ENCODE measurements at regions not wholly inside any gene's neighbourhood (a gene's known extent, or its start where the extent isn't known, plus 50 kb on each side); places are given as distances from the start of the nearest gene placed in this dataset.

GRCh38 chr6:90385759-90386313 is 89.2 kb upstream of the BACH2 start:
- Histone ChIP-seq H3K4me3 (ENCODE audit: low read length) (no peak overlapping the region), H3K27ac (ENCODE audit: low read length) (no peak overlapping the region), H3K9ac (ENCODE audit: low read length) (no peak overlapping the region), H3K27me3 (ENCODE audit: control insufficient read depth, insufficient read depth, low read length) (no peaks in the 10 kb centered on the region), H3K9me3 (ENCODE audit: control insufficient read depth, low read depth, low read length) (no peaks in the 10 kb centered on the region), H3K36me3 (ENCODE audit: control insufficient read depth, low read depth, low read length) (no peaks in the 10 kb centered on the region), H3K4me1 (ENCODE audit: control insufficient read depth, low read depth, low read length) (peaks cover 26% of the 10 kb centered on the region)

GRCh38 chr6:90384720-90385119 is 88.1 kb upstream of the BACH2 start:
- Histone ChIP-seq H3K36me3 (ENCODE audit: control insufficient read depth, low read depth, low read length) (no peaks in the 10 kb centered on the region), H3K4me3 (ENCODE audit: low read length) (no peak overlapping the region), H3K9me3 (ENCODE audit: control insufficient read depth, low read depth, low read length) (no peaks in the 10 kb centered on the region), H3K27ac (ENCODE audit: low read length) (no peak overlapping the region), H3K9ac (ENCODE audit: low read length) (no peak overlapping the region), H3K27me3 (ENCODE audit: control insufficient read depth, insufficient read depth, low read length) (no peaks in the 10 kb centered on the region), H3K4me1 (ENCODE audit: control insufficient read depth, low read depth, low read length) (peaks cover 26% of the 10 kb centered on the region)

GRCh38 chr6:90383196-90383822 is 86.7 kb upstream of the BACH2 start:
- no peak overlapping the region for H3K27ac ChIP-seq (ENCODE audit: low read length)
- no peak overlapping the region for H3K9ac ChIP-seq (ENCODE audit: low read length)
- no peaks in the 10 kb centered on the region for H3K9me3 ChIP-seq (ENCODE audit: control insufficient read depth, low read depth, low read length)
- H3K4me1 ChIP-seq (ENCODE audit: control insufficient read depth, low read depth, low read length): peaks cover 24% of the 10 kb centered on the region
- H3K36me3 ChIP-seq (ENCODE audit: control insufficient read depth, low read depth, low read length): no peaks in the 10 kb centered on the region
- H3K4me3 ChIP-seq (ENCODE audit: low read length): no peak overlapping the region
- H3K27me3 ChIP-seq (ENCODE audit: control insufficient read depth, insufficient read depth, low read length): no peaks in the 10 kb centered on the region

- peaks cover 24% of the 10 kb centered on the region for H3K4me1 ChIP-seq (ENCODE audit: control insufficient read depth, low read depth, low read length)
- no peak overlapping the region for H3K9ac ChIP-seq (ENCODE audit: low read length)
- H3K9me3 ChIP-seq (ENCODE audit: control insufficient read depth, low read depth, low read length): no peaks in the 10 kb centered on the region
- H3K27ac ChIP-seq (ENCODE audit: low read length): no peak overlapping the region
- no peak overlapping the region for H3K4me3 ChIP-seq (ENCODE audit: low read length)
- H3K36me3 ChIP-seq (ENCODE audit: control insufficient read depth, low read depth, low read length): no peaks in the 10 kb centered on the region
- no peaks in the 10 kb centered on the region for H3K27me3 ChIP-seq (ENCODE audit: control insufficient read depth, insufficient read depth, low read length)
Measured at GRCh38 chr6:90382760-90383159, 86.1 kb upstream of the BACH2 start.

GRCh38 chr6:90375681-90376439 is 79.2 kb upstream of the BACH2 start:
- Histone ChIP-seq H3K4me3 (ENCODE audit: low read length) (no peak overlapping the region), H3K9ac (ENCODE audit: low read length) (no peak overlapping the region), H3K27me3 (ENCODE audit: control insufficient read depth, insufficient read depth, low read length) (no peaks in the 10 kb centered on the region), H3K36me3 (ENCODE audit: control insufficient read depth, low read depth, low read length) (no peaks in the 10 kb centered on the region), H3K9me3 (ENCODE audit: control insufficient read depth, low read depth, low read length) (no peaks in the 10 kb centered on the region), H3K4me1 (ENCODE audit: control insufficient read depth, low read depth, low read length) (peaks cover 7% of the 10 kb centered on the region), H3K27ac (ENCODE audit: low read length) (no peak overlapping the region)

GRCh38 chr6:90374201-90374600 is 77.6 kb upstream of the BACH2 start:
- Histone ChIP-seq H3K27ac (ENCODE audit: low read length) (no peak overlapping the region), H3K36me3 (ENCODE audit: control insufficient read depth, low read depth, low read length) (no peaks in the 10 kb centered on the region), H3K9ac (ENCODE audit: low read length) (no peak overlapping the region), H3K4me1 (ENCODE audit: control insufficient read depth, low read depth, low read length) (peaks cover 14% of the 10 kb centered on the region), H3K4me3 (ENCODE audit: low read length) (no peak overlapping the region), H3K9me3 (ENCODE audit: control insufficient read depth, low read depth, low read length) (no peaks in the 10 kb centered on the region), H3K27me3 (ENCODE audit: control insufficient read depth, insufficient read depth, low read length) (no peaks in the 10 kb centered on the region)

GRCh38 chr6:90372885-90373284 is 76.2 kb upstream of the BACH2 start:
- H3K9ac ChIP-seq (ENCODE audit: low read length): no peak overlapping the region
- no peak overlapping the region for H3K27ac ChIP-seq (ENCODE audit: low read length)
- no peaks in the 10 kb centered on the region for H3K36me3 ChIP-seq (ENCODE audit: control insufficient read depth, low read depth, low read length)
- H3K9me3 ChIP-seq (ENCODE audit: control insufficient read depth, low read depth, low read length): no peaks in the 10 kb centered on the region
- H3K27me3 ChIP-seq (ENCODE audit: control insufficient read depth, insufficient read depth, low read length): no peaks in the 10 kb centered on the region
- no peak overlapping the region for H3K4me3 ChIP-seq (ENCODE audit: low read length)
- peaks cover 21% of the 10 kb centered on the region for H3K4me1 ChIP-seq (ENCODE audit: control insufficient read depth, low read depth, low read length)

- Histone ChIP-seq H3K9ac (ENCODE audit: low read length) (no peak overlapping the region), H3K27ac (ENCODE audit: low read length) (no peak overlapping the region), H3K4me3 (ENCODE audit: low read length) (no peak overlapping the region), H3K9me3 (ENCODE audit: control insufficient read depth, low read depth, low read length) (no peaks in the 10 kb centered on the region), H3K27me3 (ENCODE audit: control insufficient read depth, insufficient read depth, low read length) (no peaks in the 10 kb centered on the region), H3K36me3 (ENCODE audit: control insufficient read depth, low read depth, low read length) (no peaks in the 10 kb centered on the region), H3K4me1 (ENCODE audit: control insufficient read depth, low read depth, low read length) (peaks cover 21% of the 10 kb centered on the region)
Measured at GRCh38 chr6:90372450-90372849, 75.8 kb upstream of the BACH2 start.

- Histone ChIP-seq H3K4me1 (ENCODE audit: control insufficient read depth, low read depth, low read length) (peaks cover 21% of the 10 kb centered on the region), H3K4me3 (ENCODE audit: low read length) (no peak overlapping the region), H3K9me3 (ENCODE audit: control insufficient read depth, low read depth, low read length) (no peaks in the 10 kb centered on the region)
Measured at GRCh38 chr6:90370493-90370959, 73.9 kb upstream of the BACH2 start.

GRCh38 chr6:90369651-90370050 is 73.0 kb upstream of the BACH2 start:
- peak overlapping the region; percentile 38 for H3K27ac ChIP-seq (ENCODE audit: low read length)
- peak overlapping the region; percentile 37 for H3K9ac ChIP-seq (ENCODE audit: low read length)

More at GRCh38 chr6:90370493-90370959, 73.9 kb upstream of the BACH2 start:
- H3K27ac ChIP-seq (ENCODE audit: low read length): no peak overlapping the region
- H3K36me3 ChIP-seq (ENCODE audit: control insufficient read depth, low read depth, low read length): no peaks in the 10 kb centered on the region
- no peak overlapping the region for H3K9ac ChIP-seq (ENCODE audit: low read length)
- no peaks in the 10 kb centered on the region for H3K27me3 ChIP-seq (ENCODE audit: control insufficient read depth, insufficient read depth, low read length)

GRCh38 chr6:90369024-90369519 is 72.4 kb upstream of the BACH2 start:
- Histone ChIP-seq H3K27ac (ENCODE audit: low read length) (peak overlapping the region; percentile 38), H3K36me3 (ENCODE audit: control insufficient read depth, low read depth, low read length) (no peaks in the 10 kb centered on the region), H3K4me3 (ENCODE audit: low read length) (no peak overlapping the region), H3K9me3 (ENCODE audit: control insufficient read depth, low read depth, low read length) (no peaks in the 10 kb centered on the region), H3K9ac (ENCODE audit: low read length) (peak overlapping the region; percentile 37), H3K4me1 (ENCODE audit: control insufficient read depth, low read depth, low read length) (peaks cover 34% of the 10 kb centered on the region), H3K27me3 (ENCODE audit: control insufficient read depth, insufficient read depth, low read length) (no peaks in the 10 kb centered on the region)

More at GRCh38 chr6:90369651-90370050, 73.0 kb upstream of the BACH2 start:
- no peak overlapping the region for H3K4me3 ChIP-seq (ENCODE audit: low read length)
- H3K36me3 ChIP-seq (ENCODE audit: control insufficient read depth, low read depth, low read length): no peaks in the 10 kb centered on the region
- H3K4me1 ChIP-seq (ENCODE audit: control insufficient read depth, low read depth, low read length): peaks cover 29% of the 10 kb centered on the region
- no peaks in the 10 kb centered on the region for H3K9me3 ChIP-seq (ENCODE audit: control insufficient read depth, low read depth, low read length)
- H3K27me3 ChIP-seq (ENCODE audit: control insufficient read depth, insufficient read depth, low read length): no peaks in the 10 kb centered on the region

All from iPS-18a (cell line).